HepG2 (cell line): ENCODE measurements at regions not wholly inside any gene's neighbourhood (a gene's known extent, or its start where the extent isn't known, plus 50 kb on each side); places are given as distances from the start of the nearest gene placed in this dataset.

Source experiments
- ATAC-seq: fragments of 200-7000 bp; cut with Tn5 transposase; 3 replicates; pipeline ENCODE4 v1.9.1; 2020; ENCODE audit warnings: mild to moderate bottlenecking, moderate library complexity
- BruUV-seq: library from RNA; stranded (reverse); fragments of 400-500 nt; replicated peaks from 2 replicates; lab custom pipeline; 2021; lab: Mats Ljungman, UMichigan
- CTCF ChIA-PET: fragments of 300-600 bp; formaldehyde crosslinking; extraction: SDS; loops from one replicate; lab custom pipeline; 2021; ENCODE audit warnings: low total read pairs, inconsistent platforms, low intra/inter-chr PET ratio; lab: Yijun Ruan, JAX
- POLR2A ChIA-PET: fragments of 350-600 bp; sonication (Branson Sonifier 250); formaldehyde crosslinking; loops from one replicate; lab custom pipeline; 2020; ENCODE audit warnings: antibody characterized with exemption, inconsistent platforms; lab: Yijun Ruan, JAX
- DNase-seq: peaks from one replicate; pipeline ENCODE4 v3.0.0-alpha.2; 2015; ENCODE audit warnings: low spot score
- FAIRE-seq: peaks from 3 replicates; lab custom pipeline; 2011; peaks lifted over from hg19 to GRCh38; lab: Jason Lieb, UNC
- H2AFZ ChIP-seq: one replicate; pipeline ENCODE4 v1.6.1; 2011; ENCODE audit warnings: low read length, inconsistent platforms
- H3K27ac ChIP-seq: fragments of 300-600 bp; 3 replicates; pipeline ENCODE4 v1.8.0; 2011; ENCODE audit warnings: mixed run types, mild to moderate bottlenecking, mixed read lengths, low read length, inconsistent platforms; ENCODE audit not compliant: insufficient read depth; ENCODE audit errors: extremely low read length
- H3K27me3 ChIP-seq, 2 experiments: fragments of 200-600 bp in 1 of 2; 2 replicates in 1 of 2; 3 replicates in 1 of 2; pipeline versions ENCODE4 v1.6.0 to v1.8.0; 2011; ENCODE audit warnings: low read length in 2 of 2, mild to moderate bottlenecking in 2 of 2, moderate library complexity in 2 of 2, inconsistent platforms in 1 of 2; ENCODE audit not compliant: insufficient read depth in 2 of 2, control insufficient read depth in 1 of 2
- H3K36me3 ChIP-seq, 2 experiments: fragments of 200-600 bp in 1 of 2; replicated peaks in 1 of 2; 2 replicates in 1 of 2; 3 replicates in 1 of 2; pipeline versions ENCODE4 v1.5.1 to v1.8.0; 2011; ENCODE audit warnings: low read length in 2 of 2, inconsistent platforms in 1 of 2; ENCODE audit not compliant: insufficient read depth in 2 of 2, control insufficient read depth in 1 of 2
- H3K4me1 ChIP-seq: 2 replicates; pipeline ENCODE4 v1.5.1; 2012; ENCODE audit warnings: low read length, inconsistent platforms; ENCODE audit not compliant: insufficient read depth
- H3K4me2 ChIP-seq: 2 replicates; pipeline ENCODE4 v1.6.0; 2011; ENCODE audit warnings: low read depth, low read length, inconsistent platforms
- H3K4me3 ChIP-seq, 3 experiments: fragments of 200-600 bp in 1 of 3; sonication (generic), shearing (Covaris generic) in 1 of 3; replicated peaks in 1 of 3; 2 replicates each; pipeline ENCODE4 v1.5.1; 2011 to 2016; ENCODE audit warnings: low read length in 3 of 3, inconsistent platforms in 2 of 3, low read depth in 2 of 3, mild to moderate bottlenecking in 2 of 3, control low read depth in 1 of 3, mixed read lengths in 1 of 3; ENCODE audit not compliant: insufficient read depth in 1 of 3
- H3K79me2 ChIP-seq: one replicate; pipeline ENCODE4 v1.6.1; 2011; ENCODE audit warnings: low read length, inconsistent platforms; ENCODE audit not compliant: insufficient read depth
- H3K9ac ChIP-seq: 2 replicates; pipeline ENCODE4 v1.6.0; 2011; ENCODE audit warnings: mild to moderate bottlenecking, low read depth, low read length, inconsistent platforms; ENCODE audit not compliant: insufficient read depth
- H3K9me3 ChIP-seq: 2 replicates; pipeline ENCODE4 v1.5.1; 2012; ENCODE audit warnings: mild to moderate bottlenecking, low read length
- H4K20me1 ChIP-seq: 2 replicates; pipeline ENCODE4 v1.6.0; 2011; ENCODE audit warnings: inconsistent platforms, mild to moderate bottlenecking, low read length, moderate library complexity; ENCODE audit not compliant: insufficient read depth
- ARID3A ChIP-seq: IDR thresholded peaks from 2 replicates; pipeline ENCODE4 v1.6.1; 2012; ENCODE audit warnings: low read depth, low read length, improper control_type of control experiment
- FOXM1 ChIP-seq: sonication (generic); formaldehyde crosslinking; IDR thresholded peaks from 2 replicates; pipeline ENCODE4 v1.5.0; 2020; ENCODE audit warnings: missing genetic modification reagents
- FUBP1 ChIP-seq: sonication (generic); formaldehyde crosslinking; IDR thresholded peaks from 2 replicates; pipeline ENCODE4 v1.5.1; 2020; ENCODE audit warnings: missing genetic modification reagents, mild to moderate bottlenecking, borderline replicate concordance
- ISL2 ChIP-seq: sonication (generic); formaldehyde crosslinking; IDR thresholded peaks from 2 replicates; pipeline ENCODE4 v1.5.0; 2020; ENCODE audit warnings: missing genetic modification reagents
- MAFF ChIP-seq: IDR thresholded peaks from 2 replicates; pipeline ENCODE4 v1.6.1; 2011; ENCODE audit warnings: low read depth, low read length, improper control_type of control experiment
- MAFK ChIP-seq, 2 experiments: IDR thresholded peaks in 1 of 2; conservative IDR thresholded peaks in 1 of 2; 2 replicates each; pipeline ENCODE4 v1.6.1; 2011; ENCODE audit warnings: improper control_type of control experiment in 2 of 2, low read length in 2 of 2
- MLXIP ChIP-seq: sonication (generic); formaldehyde crosslinking; IDR thresholded peaks from 2 replicates; pipeline ENCODE4 v1.9.0; 2021; ENCODE audit warnings: missing genetic modification reagents, borderline replicate concordance
- SNAPC2 ChIP-seq: sonication (generic); formaldehyde crosslinking; IDR thresholded peaks from 2 replicates; pipeline ENCODE4 v1.8.1; 2022; ENCODE audit warnings: mild to moderate bottlenecking, missing genetic modification reagents
- TP53 ChIP-seq: sonication (generic); formaldehyde crosslinking; conservative IDR thresholded peaks from 2 replicates; pipeline ENCODE4 v1.4.0; 2020; ENCODE audit warnings: missing genetic modification reagents
- ZNF350 ChIP-seq: sonication (generic); formaldehyde crosslinking; IDR thresholded peaks from 2 replicates; pipeline ENCODE4 v1.4.0; 2020; ENCODE audit warnings: mild to moderate bottlenecking, low read depth, missing genetic modification reagents, borderline replicate concordance
- ZUFSP ChIP-seq: sonication (generic); formaldehyde crosslinking; IDR thresholded peaks from 2 replicates; pipeline ENCODE4 v1.9.0; 2021; ENCODE audit warnings: missing genetic modification reagents, mild to moderate bottlenecking, borderline replicate concordance
- WGBS: methylation state at CpG from one replicate; pipeline ENCODE4 v1.1.6; 2017; ENCODE audit warnings: low lambda C conversion rate; 5-methylcytosine and 5-hydroxymethylcytosine counted together
- in situ Hi-C: cut with HindIII; loops from 2 replicates; pipeline ENCODE4 v1.10.0; 2017; ENCODE audit warnings: low pct_unique_long_range_greater_than_20kb; ENCODE audit not compliant: extremely low pct_ligation_motif_present
- intact Hi-C: fragments of 100-400 bp; cut with micrococcal nuclease; formaldehyde crosslinking; loops from one replicate; pipeline ENCODE4 v1.10.0; 2022; ENCODE audit not compliant: unreplicated experiment

- Histone ChIP-seq H3K4me2 (no peak overlapping the region), H3K27me3 (no peaks in the 10 kb centered on the region), H3K9ac (no peak overlapping the region), H3K79me2 (no peaks in the 10 kb centered on the region), H3K9me3 (peaks cover 96% of the 10 kb centered on the region), H3K36me3 (no peaks in the 10 kb centered on the region), H3K27ac (no peak overlapping the region), H2AFZ (no peak overlapping the region), H3K4me1 (no peaks in the 10 kb centered on the region), H3K4me3 (no peak overlapping the region), H4K20me1 (no peaks in the 10 kb centered on the region)
- intact Hi-C loops, result no loop called here
- FAIRE-seq (no peak), ATAC-seq (no peak), DNase-seq (no peak)
- ChIA-PET CTCF (no interaction called here), POLR2A (no interaction called here)
- TF ChIP-seq MAFF, result peak; percentile 67
- TF ChIP-seq MAFK (conservative IDR thresholded peaks at IDR 0.05 in 1 of 2, IDR thresholded peaks at IDR 0.05 in 1 of 2; ENCODE audit: low read length in 2 of 2), result peak; percentile 66 to 83
- no peak for TF ChIP-seq ZUFSP (CRISPR knock-in tag)
- no TSS peak for BruUV-seq
- in situ Hi-C loops, result no loop called here
These were observed 213.3 kb downstream of the CBLN4 start for GRCh38 chr20:55792049-55792448.

GRCh38 chr20:55790178-55790577 is 215.1 kb downstream of the CBLN4 start:
- no peak for ATAC-seq
- Histone ChIP-seq H3K4me1 (no peaks in the 10 kb centered on the region), H2AFZ (no peak overlapping the region), H3K9ac (no peak overlapping the region), H3K79me2 (no peaks in the 10 kb centered on the region), H3K4me3 (no peak overlapping the region), H3K36me3 (no peaks in the 10 kb centered on the region), H3K27me3 (no peaks in the 10 kb centered on the region), H3K4me2 (no peak overlapping the region), H4K20me1 (no peaks in the 10 kb centered on the region), H3K27ac (no peak overlapping the region), H3K9me3 (peaks cover 96% of the 10 kb centered on the region)
- BruUV-seq, result no TSS peak
- WGBS, result 16% methylated on average over 6 of the region's 6 CpGs
- FAIRE-seq, result no peak
- POLR2A ChIA-PET, result no interaction called here
- intact Hi-C loops (no loop called here), in situ Hi-C loops (no loop called here)
- CTCF ChIA-PET, result no interaction called here
- no peak for DNase-seq
- TF ChIP-seq ISL2 (CRISPR knock-in tag), result no peak
- TF ChIP-seq FUBP1 (CRISPR knock-in tag), result no peak
- TF ChIP-seq MLXIP (CRISPR knock-in tag), result no peak
- TF ChIP-seq SNAPC2 (CRISPR knock-in tag), result no peak
- no peak for TF ChIP-seq ZNF350 (CRISPR knock-in tag)
- TF ChIP-seq TP53, result no peak
- TF ChIP-seq FOXM1 (CRISPR knock-in tag), result no peak
- no peak for TF ChIP-seq ARID3A
